Astrocyte (in vitro differentiated cells and primary cell): ENCODE measurements at regions not wholly inside any gene's neighbourhood (a gene's known extent, or its start where the extent isn't known, plus 50 kb on each side); places are given as distances from the start of the nearest gene placed in this dataset.
A peak's percentile ranks its signal among the peaks of the same experiment; 100 is the strongest.

Experiments
- DNase-seq: peaks from one replicate; pipeline ENCODE4 v3.0.0-alpha.2; 2010; ENCODE audit warnings: low read depth
- FAIRE-seq: peaks from 2 replicates; lab custom pipeline; 2011; peaks lifted over from hg19 to GRCh38; lab: Jason Lieb, UNC
- H2AFZ ChIP-seq: 2 replicates; pipeline ENCODE4 v1.6.0; 2012; ENCODE audit warnings: low read depth, low read length, inconsistent platforms
- H3K27ac ChIP-seq: 2 replicates; pipeline ENCODE4 v1.5.1; 2011; ENCODE audit warnings: low read depth, low read length, inconsistent platforms
- H3K27me3 ChIP-seq: 2 replicates; pipeline ENCODE4 v1.6.0; 2011; ENCODE audit warnings: low read length, inconsistent platforms; ENCODE audit not compliant: insufficient read depth
- H3K36me3 ChIP-seq: 2 replicates; pipeline ENCODE4 v1.5.1; 2011; ENCODE audit warnings: low read length, inconsistent platforms; ENCODE audit not compliant: insufficient read depth
- H3K4me1 ChIP-seq: 2 replicates; pipeline ENCODE4 v1.5.1; 2011; ENCODE audit warnings: low read length, inconsistent platforms; ENCODE audit not compliant: insufficient read depth
- H3K4me2 ChIP-seq: 2 replicates; pipeline ENCODE4 v1.6.0; 2012; ENCODE audit warnings: low read length, inconsistent platforms
- H3K4me3 ChIP-seq: 2 replicates; pipeline ENCODE4 v1.5.1; 2011; ENCODE audit warnings: low read depth, mild to moderate bottlenecking, low read length, inconsistent platforms; ENCODE audit not compliant: insufficient read depth
- H3K79me2 ChIP-seq: 2 replicates; pipeline ENCODE4 v1.6.0; 2012; ENCODE audit warnings: mild to moderate bottlenecking, low read length, inconsistent platforms; ENCODE audit not compliant: insufficient read depth
- H3K9ac ChIP-seq: 2 replicates; pipeline ENCODE4 v1.6.0; 2012; ENCODE audit warnings: mild to moderate bottlenecking, low read length, inconsistent platforms
- H3K9me3 ChIP-seq: 2 replicates; pipeline ENCODE4 v1.5.1; 2012; ENCODE audit warnings: low read depth, mild to moderate bottlenecking, low read length, inconsistent platforms; ENCODE audit not compliant: insufficient read depth
- H4K20me1 ChIP-seq: 2 replicates; pipeline ENCODE4 v1.6.0; 2012; ENCODE audit warnings: low read length, inconsistent platforms; ENCODE audit not compliant: insufficient read depth
- H3K27ac Mint-ChIP-seq: one replicate; pipeline ENCODE4 v1.8.0; 2021; ENCODE audit warnings: mild to moderate bottlenecking, mixed read lengths; ENCODE audit not compliant: unreplicated experiment
- H3K27me3 Mint-ChIP-seq: one replicate; pipeline ENCODE4 v1.8.0; 2021; ENCODE audit warnings: low read depth, mixed read lengths; ENCODE audit not compliant: unreplicated experiment
- H3K36me3 Mint-ChIP-seq: one replicate; pipeline ENCODE4 v1.8.0; 2021; ENCODE audit warnings: low read depth, mixed read lengths; ENCODE audit not compliant: unreplicated experiment
- H3K4me1 Mint-ChIP-seq: one replicate; pipeline ENCODE4 v1.8.0; 2021; ENCODE audit warnings: low read depth, mixed read lengths; ENCODE audit not compliant: unreplicated experiment
- H3K4me3 Mint-ChIP-seq: one replicate; pipeline ENCODE4 v1.8.0; 2021; ENCODE audit warnings: mild to moderate bottlenecking, moderate library complexity, mixed read lengths; ENCODE audit not compliant: unreplicated experiment
- H3K9me3 Mint-ChIP-seq: one replicate; pipeline ENCODE4 v1.8.0; 2021; ENCODE audit warnings: mild to moderate bottlenecking, mixed read lengths; ENCODE audit not compliant: unreplicated experiment
- EZH2 ChIP-seq: IDR thresholded peaks from 2 replicates; pipeline ENCODE4 v1.6.1; 2012; ENCODE audit warnings: mild to moderate bottlenecking, low read length, inconsistent platforms; ENCODE audit not compliant: insufficient read depth
- TF ChIP-seq, protein P1 (sequence below): IDR thresholded peaks from 2 replicates; pipeline ENCODE4 v1.5.1; 2011; ENCODE audit warnings: low read depth, mild to moderate bottlenecking, inconsistent platforms, low read length, moderate library complexity; ENCODE audit not compliant: insufficient read depth

DNA sequence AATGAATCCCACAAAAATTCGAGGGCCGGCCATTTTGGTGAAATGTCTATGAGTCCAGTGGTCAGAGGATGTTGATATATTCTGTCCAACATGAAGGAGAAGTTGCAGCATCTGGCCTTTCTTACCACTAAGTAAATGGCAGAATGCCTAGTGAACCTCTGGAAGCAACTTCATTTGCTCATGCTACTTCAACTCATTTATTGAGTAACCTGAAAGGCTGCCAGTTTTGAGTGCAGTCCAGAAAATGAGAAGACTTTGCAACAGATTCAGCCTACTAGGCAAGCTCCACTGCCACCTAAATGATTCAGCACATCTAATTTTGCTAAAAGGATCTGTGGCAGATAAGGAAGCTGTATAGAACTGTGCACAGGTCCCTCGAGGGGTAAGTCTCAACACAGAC is 265.0 kb downstream of the OPA1 start:
- Histone ChIP-seq H4K20me1 (no peaks in the 10 kb centered on the region), H3K9me3 (no peaks in the 10 kb centered on the region), H2AFZ (no peak overlapping the region), H3K4me3 (no peak overlapping the region), H3K4me1 (no peaks in the 10 kb centered on the region), H3K79me2 (no peaks in the 10 kb centered on the region), H3K27ac (no peak overlapping the region), H3K9ac (no peak overlapping the region), H3K36me3 (no peaks in the 10 kb centered on the region), H3K4me2 (no peak overlapping the region), H3K27me3 (peaks cover 34% of the 10 kb centered on the region)
- Mint-ChIP-seq H3K9me3 (peaks cover 14% of the 10 kb centered on the region), H3K27me3 (peaks cover 65% of the 10 kb centered on the region), H3K27ac (no peak overlapping the region), H3K4me1 (peaks cover 25% of the 10 kb centered on the region), H3K36me3 (peaks cover under 1% of the 10 kb centered on the region), H3K4me3 (no peak overlapping the region)
- TF ChIP-seq, protein P1, sequence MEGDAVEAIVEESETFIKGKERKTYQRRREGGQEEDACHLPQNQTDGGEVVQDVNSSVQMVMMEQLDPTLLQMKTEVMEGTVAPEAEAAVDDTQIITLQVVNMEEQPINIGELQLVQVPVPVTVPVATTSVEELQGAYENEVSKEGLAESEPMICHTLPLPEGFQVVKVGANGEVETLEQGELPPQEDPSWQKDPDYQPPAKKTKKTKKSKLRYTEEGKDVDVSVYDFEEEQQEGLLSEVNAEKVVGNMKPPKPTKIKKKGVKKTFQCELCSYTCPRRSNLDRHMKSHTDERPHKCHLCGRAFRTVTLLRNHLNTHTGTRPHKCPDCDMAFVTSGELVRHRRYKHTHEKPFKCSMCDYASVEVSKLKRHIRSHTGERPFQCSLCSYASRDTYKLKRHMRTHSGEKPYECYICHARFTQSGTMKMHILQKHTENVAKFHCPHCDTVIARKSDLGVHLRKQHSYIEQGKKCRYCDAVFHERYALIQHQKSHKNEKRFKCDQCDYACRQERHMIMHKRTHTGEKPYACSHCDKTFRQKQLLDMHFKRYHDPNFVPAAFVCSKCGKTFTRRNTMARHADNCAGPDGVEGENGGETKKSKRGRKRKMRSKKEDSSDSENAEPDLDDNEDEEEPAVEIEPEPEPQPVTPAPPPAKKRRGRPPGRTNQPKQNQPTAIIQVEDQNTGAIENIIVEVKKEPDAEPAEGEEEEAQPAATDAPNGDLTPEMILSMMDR = no peak
- TF ChIP-seq EZH2 = no peak
- DNase-seq = peak; percentile 99
- FAIRE-seq = no peak

DNA sequence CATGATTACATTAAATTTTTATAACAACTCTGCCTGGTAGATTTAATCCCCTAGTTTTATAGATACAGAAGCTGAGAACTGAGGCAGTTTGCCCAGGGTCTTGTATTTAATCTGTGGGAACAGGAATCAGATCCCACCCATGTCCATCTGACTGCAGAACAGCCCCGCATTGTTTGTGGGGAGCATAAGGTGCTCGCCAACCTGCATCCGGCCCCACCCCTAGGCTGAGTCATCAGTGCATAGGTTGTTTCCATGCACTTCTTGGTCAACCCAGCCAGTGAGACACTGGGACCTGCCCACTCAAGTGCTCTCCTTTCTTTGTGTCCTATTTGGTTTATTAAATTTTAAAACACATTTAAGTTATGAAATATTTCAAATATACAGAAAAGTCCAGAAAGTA is 266.2 kb downstream of the OPA1 start:
- Histone ChIP-seq H3K36me3 (no peaks in the 10 kb centered on the region), H3K9me3 (no peaks in the 10 kb centered on the region), H3K27me3 (peaks cover 32% of the 10 kb centered on the region), H3K27ac (no peak overlapping the region), H3K4me3 (no peak overlapping the region), H2AFZ (no peak overlapping the region), H4K20me1 (no peaks in the 10 kb centered on the region), H3K79me2 (no peaks in the 10 kb centered on the region), H3K9ac (no peak overlapping the region), H3K4me2 (no peak overlapping the region), H3K4me1 (no peaks in the 10 kb centered on the region)
- peaks cover 66% of the 10 kb centered on the region for H3K27me3 Mint-ChIP-seq
- H3K4me3 Mint-ChIP-seq = no peak overlapping the region
- peaks cover 14% of the 10 kb centered on the region for H3K9me3 Mint-ChIP-seq
- TF ChIP-seq EZH2 = no peak
- TF ChIP-seq, protein P1 = no peak
- FAIRE-seq = no peak
- peaks cover 30% of the 10 kb centered on the region for H3K4me1 Mint-ChIP-seq
- H3K36me3 Mint-ChIP-seq = no peaks in the 10 kb centered on the region
- no peak for DNase-seq
- no peak overlapping the region for H3K27ac Mint-ChIP-seq

DNA sequence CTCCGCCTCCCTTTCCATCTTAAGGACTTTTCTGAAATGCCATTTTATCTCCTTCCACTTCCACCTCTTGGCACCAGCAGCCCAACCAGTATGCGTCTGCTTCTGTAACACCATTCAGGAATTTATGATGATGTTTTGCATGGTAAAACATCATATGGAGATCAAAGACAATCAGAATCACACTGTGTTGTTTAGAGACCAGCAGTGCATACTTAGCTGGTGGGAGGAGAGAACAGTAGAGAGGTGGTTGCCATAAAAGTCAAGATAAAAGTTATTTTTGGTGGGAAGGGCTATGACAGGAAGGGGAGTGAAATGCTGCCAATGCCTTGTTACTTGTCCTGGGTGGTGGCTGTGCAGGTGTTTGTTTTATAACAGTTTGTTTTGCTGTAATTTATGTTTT is 268.0 kb downstream of the OPA1 start:
- no peaks in the 10 kb centered on the region for H3K9me3 ChIP-seq
- FAIRE-seq (no peak), DNase-seq (no peak)
- no peak overlapping the region for H3K27ac Mint-ChIP-seq
- peaks cover 14% of the 10 kb centered on the region for H3K9me3 Mint-ChIP-seq
- H3K4me3 ChIP-seq = no peak overlapping the region
- no peaks in the 10 kb centered on the region for H3K36me3 ChIP-seq
- no peaks in the 10 kb centered on the region for H3K79me2 ChIP-seq
- H3K27ac ChIP-seq = no peak overlapping the region
- H3K27me3 Mint-ChIP-seq = peaks cover 65% of the 10 kb centered on the region
- no peak overlapping the region for H3K4me3 Mint-ChIP-seq
- TF ChIP-seq EZH2 = no peak
- TF ChIP-seq, protein P1 = no peak
- no peak overlapping the region for H3K9ac ChIP-seq
- H3K4me2 ChIP-seq = no peak overlapping the region
- H2AFZ ChIP-seq = no peak overlapping the region
- no peaks in the 10 kb centered on the region for H3K4me1 ChIP-seq
- no peaks in the 10 kb centered on the region for H4K20me1 ChIP-seq
- peaks cover 35% of the 10 kb centered on the region for H3K4me1 Mint-ChIP-seq
- no peaks in the 10 kb centered on the region for H3K36me3 Mint-ChIP-seq
- peaks cover 16% of the 10 kb centered on the region for H3K27me3 ChIP-seq
